GM12873 (cell line): ENCODE measurements at regions not wholly inside any gene's neighbourhood (a gene's known extent, or its start where the extent isn't known, plus 50 kb on each side); places are given as distances from the start of the nearest gene placed in this dataset.

ENCODE experiments used
- TF ChIP-seq, protein P1 (sequence below): IDR thresholded peaks from 2 replicates; pipeline ENCODE4 v1.5.1; 2012; ENCODE audit warnings: low read depth, mild to moderate bottlenecking, moderate library complexity, low read length, control low read depth; ENCODE audit not compliant: insufficient read depth; ENCODE audit errors: missing control alignments

DNA sequence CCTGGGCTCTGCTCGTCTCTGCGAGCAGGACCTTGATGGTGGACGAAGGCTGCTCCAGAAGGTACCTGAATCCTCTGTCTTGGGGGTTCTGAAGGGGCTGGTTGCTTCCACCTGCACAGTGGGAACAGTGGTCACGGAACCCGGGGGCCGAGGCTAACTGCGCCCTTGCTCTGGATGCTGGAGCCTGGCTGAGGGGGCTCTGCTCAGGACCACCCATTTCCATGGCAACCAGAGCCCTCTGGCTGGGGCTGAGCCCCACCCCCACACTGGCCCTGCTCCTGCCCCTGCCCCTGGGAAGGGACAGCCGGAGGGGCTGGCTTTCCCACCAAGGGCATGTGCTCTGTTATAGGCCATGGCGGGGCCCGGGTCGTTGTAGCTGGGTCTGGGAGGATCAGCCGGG is 462.3 kb downstream of the PTPRU start:
- TF ChIP-seq, protein P1, sequence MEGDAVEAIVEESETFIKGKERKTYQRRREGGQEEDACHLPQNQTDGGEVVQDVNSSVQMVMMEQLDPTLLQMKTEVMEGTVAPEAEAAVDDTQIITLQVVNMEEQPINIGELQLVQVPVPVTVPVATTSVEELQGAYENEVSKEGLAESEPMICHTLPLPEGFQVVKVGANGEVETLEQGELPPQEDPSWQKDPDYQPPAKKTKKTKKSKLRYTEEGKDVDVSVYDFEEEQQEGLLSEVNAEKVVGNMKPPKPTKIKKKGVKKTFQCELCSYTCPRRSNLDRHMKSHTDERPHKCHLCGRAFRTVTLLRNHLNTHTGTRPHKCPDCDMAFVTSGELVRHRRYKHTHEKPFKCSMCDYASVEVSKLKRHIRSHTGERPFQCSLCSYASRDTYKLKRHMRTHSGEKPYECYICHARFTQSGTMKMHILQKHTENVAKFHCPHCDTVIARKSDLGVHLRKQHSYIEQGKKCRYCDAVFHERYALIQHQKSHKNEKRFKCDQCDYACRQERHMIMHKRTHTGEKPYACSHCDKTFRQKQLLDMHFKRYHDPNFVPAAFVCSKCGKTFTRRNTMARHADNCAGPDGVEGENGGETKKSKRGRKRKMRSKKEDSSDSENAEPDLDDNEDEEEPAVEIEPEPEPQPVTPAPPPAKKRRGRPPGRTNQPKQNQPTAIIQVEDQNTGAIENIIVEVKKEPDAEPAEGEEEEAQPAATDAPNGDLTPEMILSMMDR, result no peak

DNA sequence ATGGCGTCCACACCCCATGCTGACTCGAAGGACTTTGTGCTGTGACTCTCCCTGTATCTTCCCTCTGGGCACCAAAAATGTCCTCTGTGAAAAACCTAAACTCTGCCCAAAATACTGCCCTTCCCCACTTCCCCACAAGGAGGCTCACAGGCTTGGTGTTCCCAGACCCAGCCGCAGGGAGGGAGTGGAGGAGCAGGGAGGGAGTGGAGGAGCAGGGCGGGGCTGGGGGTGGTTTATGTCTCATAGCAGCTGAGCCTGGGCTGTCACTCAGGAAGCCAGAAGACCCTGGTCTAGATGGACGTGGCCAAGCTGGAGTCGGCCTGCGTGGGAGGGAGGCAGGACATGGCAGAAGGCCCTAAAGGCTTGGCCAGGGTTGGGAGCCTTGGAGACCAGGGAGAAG is 461.7 kb downstream of the PTPRU start:
- TF ChIP-seq, protein P1, result peak; percentile 28

DNA sequence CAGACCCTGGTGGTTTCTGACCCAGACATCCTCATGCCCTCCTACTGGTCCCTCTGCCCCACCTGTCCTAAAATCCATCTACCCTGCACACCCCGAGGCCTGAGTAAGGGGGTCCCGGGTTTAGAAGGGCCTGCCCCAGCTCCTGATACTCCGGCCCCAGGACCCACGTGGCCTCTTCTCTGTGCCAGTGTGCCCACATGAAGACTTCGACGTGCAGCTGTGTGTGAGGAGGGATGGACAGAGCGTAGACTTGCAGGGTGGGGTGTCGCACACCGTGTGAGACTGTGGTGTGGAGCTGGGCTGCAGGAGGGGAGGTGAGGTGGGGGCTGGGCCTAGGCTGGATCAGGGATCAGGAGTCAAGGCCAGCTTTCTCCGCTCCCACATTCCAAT is 461.1 kb downstream of the PTPRU start:
- TF ChIP-seq, protein P1, result no peak

DNA sequence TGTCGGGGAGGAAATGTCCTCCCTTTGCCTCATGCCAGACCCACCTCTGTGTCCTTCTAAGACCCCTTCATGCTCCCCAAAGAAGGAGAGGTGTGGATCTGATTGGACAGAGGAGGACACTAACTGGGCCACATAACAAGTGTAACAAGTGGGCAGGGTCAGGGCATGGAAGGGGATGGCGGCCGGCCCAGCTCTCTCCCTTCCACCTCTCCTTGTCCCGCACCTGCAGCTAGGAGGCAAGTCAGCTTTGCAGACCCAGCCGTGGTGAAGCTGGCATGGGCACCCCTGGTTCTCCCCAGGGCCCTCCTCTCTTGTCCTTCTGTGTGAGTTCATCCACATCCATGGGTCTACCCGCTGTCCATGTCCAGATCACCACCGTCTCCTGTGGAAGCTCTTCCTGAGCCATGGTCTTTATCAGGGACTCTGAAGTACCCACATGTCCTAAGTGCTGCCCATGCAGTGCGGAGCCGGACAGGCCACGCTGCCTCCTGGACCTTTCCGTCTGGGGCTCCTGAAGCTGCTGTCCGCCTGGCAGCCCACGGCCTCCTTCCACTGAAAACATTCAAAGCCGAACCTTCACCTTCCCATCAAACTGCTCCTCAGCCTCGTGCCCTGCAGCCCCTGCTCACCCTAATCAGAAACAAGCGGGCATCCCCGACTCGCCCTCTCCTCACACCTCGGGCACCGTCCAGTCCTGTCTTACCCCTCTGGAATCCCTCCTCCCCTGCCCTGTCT is 460.5 kb downstream of the PTPRU start:
- TF ChIP-seq, protein P1, result no peak

DNA sequence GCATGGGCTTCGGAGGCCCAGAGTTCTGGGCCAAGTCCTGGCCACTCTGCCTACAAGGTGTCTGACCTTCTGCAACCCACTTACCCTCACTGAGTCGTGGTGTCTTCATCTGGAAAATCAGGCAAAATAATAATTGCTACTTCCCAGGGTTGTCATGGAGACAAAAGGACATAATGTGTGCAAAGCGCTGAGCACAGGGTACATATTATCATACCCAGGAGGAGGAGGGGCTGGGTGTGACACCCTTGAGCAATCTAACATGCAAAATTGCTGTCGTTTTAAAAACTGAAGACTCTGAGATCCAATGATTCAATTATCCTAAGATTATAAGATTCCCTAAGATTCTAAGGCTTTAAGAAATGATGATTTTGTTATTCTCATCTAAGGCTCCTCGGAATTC is 459.5 kb downstream of the PTPRU start:
- TF ChIP-seq, protein P1, result no peak

DNA sequence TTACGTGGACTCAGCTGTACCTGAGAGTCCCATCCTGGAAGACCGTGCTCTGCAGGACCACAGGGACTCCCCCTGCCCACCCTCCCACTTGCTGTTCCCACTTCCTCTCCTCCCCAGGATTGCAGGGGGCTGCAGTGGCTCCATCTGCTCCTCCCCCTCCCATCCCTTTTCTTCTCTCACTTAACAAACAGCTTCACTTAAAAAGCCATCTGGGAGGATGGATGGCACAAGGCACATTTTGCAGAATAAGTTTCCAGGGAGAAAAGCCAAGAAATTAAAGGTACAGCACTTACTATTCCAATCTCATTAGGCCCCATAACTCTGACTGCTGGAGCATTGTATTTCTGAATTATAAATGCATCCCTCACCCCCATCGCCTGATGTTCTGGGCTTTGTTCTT is 458.7 kb downstream of the PTPRU start:
- TF ChIP-seq, protein P1, result no peak

DNA sequence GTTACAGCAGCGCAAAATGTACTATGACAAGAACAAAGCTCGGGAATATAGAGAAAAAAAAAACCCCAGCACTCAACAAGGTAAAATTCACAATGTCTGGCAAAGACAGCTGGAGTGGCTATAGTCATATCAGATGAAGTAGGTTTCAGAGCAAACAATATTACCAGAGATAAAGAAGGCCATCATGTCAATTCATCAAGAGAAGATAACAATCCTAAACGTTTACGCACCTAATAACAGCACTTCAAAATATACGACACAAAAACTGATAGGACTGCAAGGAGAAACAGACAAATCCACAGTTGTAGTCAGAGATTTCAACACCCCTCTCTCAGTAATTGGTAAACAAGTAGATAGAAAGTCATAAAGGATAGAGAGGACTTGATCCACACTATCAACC is 455.2 kb downstream of the PTPRU start:
- TF ChIP-seq, protein P1, result no peak
